ENCODE measurements at regions not wholly inside any gene's neighbourhood (a gene's known extent, or its start where the extent isn't known, plus 50 kb on each side); places are given as distances from the start of the nearest gene placed in this dataset.
A peak's percentile ranks its signal among the peaks of the same experiment; 100 is the strongest.

DNA sequence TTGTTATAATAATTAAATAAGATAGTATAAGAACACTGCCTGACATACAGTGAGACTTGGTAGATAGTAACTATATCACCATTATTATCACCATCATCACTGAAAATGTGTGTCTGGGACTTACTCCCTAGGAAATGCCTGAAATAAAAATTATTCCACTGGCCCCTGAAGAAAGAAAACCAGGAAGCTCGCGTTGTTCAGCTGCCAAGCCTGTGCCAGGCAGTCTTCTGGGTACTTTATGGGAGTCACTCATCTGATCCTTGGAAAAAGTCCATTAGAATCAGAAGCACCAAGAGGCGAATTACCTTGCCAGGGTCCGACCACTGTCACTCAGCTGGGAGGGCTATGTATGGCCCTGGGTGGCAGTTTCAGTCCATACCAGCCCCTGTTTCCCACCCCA is 220.3 kb upstream of the TPM1 start:
- DNase-seq = no peak

DNA sequence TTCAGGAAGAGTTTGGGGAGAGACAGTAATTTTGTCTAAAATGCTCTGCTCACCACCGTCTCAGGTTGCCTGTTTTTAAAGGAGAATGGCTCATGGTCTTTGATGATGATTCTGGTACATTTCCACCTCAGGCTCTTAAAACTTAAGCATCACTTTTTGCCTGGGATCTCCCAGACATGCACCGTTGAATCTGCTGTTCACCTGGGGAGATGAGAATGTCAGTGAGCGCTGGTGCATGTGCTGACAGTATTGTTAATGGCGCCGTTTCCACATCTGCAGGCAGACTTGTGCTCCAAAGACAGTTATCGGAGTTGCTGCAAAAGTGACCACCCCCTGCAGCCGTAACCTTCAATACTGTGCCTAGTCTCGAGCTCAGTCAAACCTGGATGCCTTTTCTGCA is 219.0 kb upstream of the TPM1 start:
- no peak for DNase-seq

DNA sequence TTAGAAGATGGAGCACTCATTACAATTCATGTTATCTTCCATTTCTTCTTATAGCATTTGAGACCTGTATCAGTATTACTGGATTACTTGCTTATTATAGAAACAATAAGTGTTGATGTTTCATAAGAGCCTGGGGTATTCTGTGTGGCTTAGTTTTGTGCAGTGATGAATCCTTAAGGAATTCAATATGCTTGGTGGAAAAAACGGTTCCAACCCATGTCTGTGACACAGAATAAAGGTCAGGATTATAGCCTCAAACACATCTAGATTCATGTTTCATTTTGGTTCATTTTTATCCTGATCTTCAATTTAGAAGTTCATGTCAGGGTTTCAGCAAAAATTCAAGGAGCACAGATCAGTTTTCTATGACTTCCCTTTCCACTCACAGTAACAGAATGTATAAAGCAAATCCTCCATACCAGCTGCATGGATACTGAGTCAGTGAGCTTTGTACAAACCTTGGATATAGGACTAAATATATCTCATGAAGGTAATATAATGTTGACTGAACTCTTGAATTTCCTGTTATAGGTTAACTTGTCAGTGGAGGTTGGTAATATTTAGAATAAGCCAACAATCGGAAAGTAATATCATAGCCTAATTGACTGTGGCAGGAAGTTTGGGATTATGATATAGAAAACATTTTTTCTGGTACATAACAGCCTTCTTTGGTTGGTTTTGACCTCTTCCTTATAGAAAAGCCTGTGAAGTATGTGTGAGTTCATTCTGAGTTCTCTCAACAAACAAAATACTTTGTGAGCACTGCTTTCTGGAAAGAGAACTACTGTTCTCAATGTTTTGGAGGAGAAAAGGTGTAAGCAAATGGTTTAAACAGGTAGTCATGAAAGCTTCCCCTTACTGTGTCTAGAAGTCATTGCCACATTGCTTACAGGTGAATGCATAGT is 218.2 kb upstream of the TPM1 start:
- no peak for DNase-seq

DNA sequence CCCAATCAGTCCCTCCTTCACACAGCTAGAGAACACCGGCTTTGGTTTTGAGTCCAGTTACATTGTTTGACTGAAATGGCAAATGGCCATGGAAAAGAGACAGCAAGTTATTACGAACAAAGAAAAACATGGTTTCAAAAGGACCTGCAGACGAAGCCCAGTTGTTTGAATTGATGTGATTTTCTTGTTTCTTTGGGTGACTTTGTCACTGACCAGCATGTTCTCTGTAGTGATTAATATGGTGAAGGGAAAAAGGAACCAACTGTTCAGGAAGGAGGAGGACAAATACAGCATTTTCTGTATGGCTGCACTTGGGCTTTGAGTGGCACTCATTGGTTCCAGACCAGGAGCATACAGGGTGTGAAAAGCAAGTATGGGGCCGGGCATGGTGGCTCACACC is 217.4 kb upstream of the TPM1 start:
- no peak for DNase-seq

DNA sequence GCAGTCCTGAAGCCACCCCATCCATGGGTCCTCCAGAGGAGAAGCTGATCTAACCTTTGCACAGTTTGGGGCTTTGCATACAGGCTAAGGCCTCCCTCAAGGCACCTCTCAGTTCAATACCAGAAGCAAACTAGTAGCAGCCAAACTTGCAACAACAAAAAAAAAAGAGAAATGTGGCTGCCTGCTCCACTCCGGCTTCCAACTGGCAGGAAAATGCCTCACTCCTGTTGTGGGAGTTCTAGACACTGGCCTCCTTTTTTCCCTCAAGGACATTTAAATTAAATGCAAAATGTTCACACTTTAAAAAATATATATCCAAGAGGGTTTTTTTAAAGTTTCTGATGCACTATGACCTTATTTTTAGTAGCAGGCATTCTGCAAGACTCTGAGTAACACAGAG is 216.0 kb upstream of the TPM1 start:
- no peak for DNase-seq

DNA sequence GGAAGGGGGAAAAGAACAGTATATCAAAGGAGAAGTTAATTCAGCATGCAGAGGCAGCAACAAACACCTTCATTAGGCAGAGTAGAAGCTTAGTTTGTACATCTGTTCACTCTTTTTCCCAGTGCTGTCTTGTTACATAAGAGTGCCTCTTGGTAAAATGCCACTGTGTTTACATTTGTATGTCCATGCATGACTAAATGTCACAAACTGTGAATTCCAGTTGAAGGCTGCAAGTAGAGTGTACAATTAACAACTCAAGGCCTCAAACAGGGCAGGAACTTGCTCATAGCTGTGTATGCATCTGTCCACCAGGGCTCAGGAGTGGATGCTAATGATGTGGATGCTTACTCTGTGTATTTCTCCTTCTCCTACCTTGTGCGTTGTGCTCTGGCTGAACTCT is 214.2 kb upstream of the TPM1 start:
- peak; percentile 53 for DNase-seq

DNA sequence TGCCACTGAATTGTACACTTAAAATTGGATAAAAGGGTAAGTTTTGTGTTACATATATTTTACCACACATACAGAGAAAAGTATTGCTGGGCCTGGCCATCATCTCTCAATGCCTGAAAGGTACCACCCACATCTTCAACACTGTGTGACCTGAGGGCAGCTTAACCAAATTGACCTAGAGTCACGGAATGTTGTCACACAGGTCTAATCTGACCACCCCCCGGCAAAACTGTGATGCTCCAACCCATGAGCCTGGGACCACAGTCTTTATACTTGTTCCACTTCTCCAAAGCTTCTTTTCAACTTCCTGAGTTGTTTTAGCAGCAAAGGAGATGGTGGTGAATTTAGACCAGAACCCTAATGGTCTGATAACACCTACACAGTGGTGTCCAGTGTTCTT is 210.3 kb upstream of the TPM1 start:
- DNase-seq = no peak

DNA sequence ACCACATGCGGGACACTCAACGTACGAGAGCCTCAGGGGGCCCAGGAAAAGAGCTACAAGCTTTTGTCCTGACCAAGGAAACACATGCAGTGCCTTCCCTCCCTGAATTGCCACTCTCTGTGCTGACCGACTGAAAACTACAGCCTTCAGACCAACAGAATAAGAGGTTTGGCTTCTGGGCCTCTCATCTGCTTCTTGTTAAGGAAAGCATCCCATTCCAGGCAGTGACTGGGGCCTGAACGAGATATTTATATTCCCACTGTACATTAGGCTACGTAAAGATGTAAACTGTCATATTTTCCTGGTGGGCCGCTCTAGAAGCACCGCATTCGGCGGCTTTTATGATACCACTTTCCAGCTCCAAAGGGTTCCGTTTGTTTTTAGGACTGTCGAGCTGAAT is 208.9 kb upstream of the TPM1 start:
- DNase-seq = no peak

DNA sequence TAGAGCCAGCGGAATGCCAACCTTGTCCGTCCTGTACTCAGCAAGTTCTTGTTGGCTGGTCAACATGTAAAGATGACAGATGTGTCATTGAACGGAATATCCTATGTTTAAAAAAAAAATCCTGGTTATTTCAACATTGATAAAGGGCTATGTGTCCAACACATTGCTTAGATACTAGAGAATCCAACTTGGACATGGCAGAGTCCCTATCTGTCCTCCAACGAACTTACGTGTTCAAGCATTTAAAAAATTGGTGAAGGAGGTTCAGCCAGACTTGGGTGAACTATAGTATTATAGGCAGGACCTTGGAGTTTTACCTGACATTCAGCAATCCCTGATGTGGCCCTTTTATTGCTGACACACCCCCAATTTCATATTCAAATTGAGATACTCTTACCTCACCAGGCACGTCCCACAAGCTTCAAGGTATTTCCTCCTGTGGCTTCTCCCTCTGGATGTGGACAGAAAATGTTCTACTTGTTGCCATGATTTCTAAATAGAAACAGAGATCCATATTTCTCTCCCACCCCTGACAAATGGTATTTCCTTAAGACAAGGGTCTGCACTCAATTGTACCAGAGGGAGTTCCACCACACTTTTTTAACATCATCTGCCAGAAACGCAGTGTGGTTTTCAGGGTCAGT is 207.7 kb upstream of the TPM1 start:
- DNase-seq = no peak

DNA sequence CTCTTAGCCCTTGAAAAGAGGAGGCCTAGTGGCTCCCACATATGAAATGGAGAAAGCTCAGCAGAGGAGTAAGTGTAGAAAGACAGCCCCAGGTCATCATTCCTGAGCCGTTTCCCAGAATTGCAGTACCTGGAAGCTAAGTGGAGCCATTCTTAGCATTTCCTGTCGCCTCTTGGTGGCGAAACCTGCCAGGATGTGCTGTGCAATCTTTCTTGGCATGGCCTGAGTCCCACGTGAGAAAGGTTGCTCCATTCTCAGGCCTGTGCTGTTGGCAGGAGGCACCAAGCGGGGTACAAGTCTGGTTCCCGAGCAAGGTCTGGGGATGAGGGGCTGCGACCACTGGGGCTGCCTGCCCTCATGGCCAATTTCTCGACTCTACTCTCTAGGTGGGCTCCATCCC is 207.2 kb upstream of the TPM1 start:
- DNase-seq = no peak

DNA sequence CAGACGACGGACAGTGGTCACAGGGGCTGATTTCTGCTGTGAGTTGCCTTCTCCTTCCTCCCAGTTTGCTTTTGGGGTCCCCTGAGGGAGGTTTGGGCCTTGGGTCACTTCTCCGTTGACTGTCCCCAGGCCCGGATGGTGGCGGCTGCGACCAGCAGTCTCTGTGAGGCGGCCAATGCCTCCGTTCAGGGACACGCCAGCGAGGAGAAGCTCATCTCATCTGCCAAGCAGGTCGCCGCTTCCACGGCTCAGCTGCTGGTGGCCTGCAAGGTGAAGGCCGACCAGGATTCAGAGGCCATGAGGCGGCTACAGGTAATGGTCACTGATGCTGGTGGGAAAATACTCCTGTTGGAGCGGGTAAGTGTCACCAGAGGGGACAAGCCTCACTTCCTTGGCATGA is 206.8 kb upstream of the TPM1 start:
- no peak for DNase-seq

DNA sequence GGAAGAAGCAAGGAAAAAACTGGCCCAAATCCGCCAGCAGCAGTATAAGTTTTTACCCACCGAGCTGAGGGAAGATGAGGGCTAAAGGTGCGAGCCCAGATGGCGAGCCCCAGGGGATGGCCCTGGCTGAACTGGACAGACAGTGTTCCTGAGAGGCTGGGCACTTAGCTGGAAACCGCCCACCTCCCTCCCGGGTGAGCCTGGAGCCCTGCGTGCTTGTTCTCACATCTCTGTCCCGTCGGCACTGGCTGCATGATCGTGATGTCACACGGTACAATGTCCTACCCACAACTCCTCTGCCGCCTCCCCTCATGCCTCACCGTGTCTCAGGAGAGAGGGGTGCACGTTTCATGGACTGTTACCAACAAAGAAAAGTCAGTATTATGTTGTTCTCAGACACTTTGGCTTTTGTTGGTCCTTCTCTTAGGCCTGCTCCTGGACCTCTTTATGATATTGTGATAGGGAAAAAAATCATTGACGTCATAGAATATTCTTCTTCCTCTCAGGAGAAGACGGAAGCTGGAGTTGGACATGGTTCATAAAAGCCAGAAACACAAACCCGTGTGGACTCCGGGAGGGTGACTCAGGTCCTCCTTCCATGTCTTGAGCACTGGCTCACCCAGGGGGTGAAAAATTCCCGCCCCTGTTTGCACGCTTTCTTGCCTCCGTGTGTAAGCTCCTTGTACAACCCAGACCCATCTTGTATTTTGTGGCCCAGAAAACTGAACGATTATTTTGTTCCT is 201.8 kb upstream of the TPM1 start:
- no peak for DNase-seq

DNA sequence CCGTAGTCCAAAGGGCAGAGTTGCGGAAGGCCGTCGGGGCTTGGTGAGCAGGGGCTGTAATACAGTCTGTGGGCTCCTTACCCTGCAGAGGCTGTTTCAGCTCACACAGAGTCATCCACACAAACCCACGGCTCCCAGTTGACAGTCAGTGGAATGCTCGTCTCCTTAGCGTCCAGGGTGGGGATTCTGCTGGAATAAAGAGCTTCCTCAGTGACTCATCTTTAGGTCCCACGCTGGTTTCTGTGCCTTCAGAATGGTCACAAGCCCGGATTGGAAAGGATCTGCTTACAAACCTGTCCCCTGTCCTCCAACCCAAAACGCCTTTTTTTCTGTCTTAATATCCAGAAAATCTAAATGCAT is 201.3 kb upstream of the TPM1 start:
- no peak for DNase-seq

DNA sequence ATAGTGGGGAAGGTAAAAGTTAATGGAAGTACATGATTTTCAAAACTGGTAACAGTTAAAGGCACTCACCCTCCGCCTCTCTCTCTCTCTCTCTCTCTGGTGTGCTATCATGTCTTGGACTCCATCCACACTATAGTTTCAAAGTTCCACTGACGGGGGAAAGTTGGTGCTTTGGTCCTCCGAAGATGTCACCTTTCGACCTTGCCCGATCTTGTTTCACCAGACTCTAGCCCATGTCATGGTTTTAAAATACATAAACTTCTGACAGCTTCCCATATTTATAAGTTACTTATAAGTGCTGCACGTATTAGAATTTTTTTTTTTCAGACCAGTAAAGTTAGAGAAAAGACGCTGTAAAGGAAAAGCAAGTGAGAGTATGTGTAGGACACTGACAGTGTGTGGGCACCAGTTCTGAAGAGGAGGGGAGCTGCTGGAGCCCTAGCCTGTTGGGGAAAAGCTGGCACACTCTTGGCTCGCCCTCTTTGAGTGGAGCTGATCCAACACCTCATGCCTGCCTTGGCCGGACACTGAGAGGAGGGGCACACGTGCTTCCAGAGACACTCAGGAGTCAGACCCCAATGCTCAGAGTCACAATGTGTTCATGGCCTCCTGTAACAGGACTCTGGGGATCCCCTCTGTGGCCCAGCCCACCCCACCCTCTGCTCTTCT is 200.5 kb upstream of the TPM1 start:
- DNase-seq = no peak

DNA sequence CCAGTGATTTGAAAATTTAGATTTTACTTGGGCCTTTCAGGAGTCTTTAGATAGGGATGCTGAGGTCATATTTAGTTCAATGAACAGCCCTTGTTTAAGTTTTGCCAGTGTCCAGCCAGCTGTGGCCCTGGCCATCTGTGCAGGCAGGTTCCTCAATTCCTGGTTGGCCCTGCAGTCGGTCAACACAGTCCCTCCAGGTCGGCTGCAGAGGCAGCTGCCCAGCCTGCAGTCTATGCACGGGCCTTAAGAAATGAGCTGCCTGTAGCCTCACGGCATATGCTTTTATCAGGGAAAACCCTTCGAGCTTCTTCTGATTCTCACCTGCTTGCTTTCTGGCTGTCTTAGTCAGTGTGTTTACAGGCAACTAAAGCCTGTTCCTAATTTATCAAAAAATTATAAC is 199.2 kb upstream of the TPM1 start:
- no peak for DNase-seq

DNA sequence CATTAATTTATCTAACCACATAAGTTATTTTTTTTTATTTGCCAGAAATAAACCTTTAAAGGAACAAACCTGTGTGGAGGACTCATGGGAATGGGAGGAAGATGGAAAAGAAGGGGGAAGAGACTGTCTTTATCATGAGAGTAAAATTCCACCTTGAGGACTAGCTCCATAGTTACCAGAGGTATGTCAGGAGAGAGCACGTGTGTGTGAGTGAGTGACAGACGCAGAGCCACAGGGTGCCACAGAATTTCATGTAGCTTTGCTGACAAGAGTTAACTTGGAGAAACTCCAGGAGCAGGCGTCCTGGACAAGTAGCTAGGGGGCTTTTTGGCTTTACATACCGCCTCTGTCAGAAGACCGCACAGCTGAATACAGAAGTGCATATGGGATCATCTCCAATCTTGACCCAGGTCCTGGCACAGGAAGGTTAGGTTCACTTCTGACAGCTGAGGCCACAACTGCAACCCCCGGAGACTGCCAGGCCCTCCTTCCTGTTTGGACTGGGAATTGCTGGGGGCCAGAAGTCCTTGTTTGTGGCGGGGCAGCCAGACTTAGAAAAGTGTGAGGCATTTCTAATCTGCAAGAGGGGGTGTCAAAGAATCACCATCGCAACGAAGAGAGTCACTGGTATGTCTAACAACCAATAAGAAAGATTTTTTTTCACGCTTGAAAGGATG is 197.8 kb upstream of the TPM1 start:
- DNase-seq = no peak

DNA sequence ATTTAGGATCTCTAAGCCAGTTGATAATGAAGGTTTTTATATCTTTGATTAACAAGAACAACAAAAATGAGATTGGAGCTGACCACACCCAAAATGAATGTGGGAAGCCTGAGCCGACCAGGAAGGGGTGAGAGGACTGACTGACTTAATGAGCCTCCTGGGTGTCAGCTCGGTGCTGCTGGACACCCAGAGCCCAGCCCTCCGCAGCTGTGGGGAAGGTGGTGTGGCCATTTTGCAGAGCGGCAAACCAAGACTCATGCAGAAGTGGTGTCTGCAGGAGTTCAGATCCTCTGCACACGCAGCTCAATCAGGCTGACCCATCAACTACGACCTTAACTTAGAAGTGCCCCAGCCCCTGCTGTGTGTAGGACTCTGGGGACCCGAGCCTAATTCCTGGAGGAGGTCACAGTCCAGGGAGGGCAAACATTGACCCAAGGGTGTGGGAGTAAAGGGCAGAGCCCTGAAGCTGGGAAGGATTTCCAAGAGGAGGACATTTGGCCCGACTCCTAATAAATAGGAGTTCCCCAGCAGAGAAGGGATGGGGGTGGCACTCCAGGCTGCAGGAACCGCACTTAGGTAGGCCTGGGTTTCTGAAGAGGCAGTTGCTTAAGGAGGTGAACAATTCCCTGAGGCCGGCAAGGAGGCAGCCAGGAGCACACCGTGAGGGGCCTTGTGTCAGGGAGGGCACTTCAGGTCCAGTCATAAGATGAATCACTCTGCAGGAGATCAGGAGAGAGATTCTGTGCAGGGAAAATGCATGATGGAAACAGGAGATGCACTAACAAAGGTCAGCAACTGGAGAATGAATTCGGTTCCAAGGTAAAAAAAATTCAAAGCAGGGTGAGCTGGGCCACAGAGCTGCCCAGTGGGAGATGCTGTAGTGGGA is 197.1 kb upstream of the TPM1 start:
- no peak for DNase-seq

DNA sequence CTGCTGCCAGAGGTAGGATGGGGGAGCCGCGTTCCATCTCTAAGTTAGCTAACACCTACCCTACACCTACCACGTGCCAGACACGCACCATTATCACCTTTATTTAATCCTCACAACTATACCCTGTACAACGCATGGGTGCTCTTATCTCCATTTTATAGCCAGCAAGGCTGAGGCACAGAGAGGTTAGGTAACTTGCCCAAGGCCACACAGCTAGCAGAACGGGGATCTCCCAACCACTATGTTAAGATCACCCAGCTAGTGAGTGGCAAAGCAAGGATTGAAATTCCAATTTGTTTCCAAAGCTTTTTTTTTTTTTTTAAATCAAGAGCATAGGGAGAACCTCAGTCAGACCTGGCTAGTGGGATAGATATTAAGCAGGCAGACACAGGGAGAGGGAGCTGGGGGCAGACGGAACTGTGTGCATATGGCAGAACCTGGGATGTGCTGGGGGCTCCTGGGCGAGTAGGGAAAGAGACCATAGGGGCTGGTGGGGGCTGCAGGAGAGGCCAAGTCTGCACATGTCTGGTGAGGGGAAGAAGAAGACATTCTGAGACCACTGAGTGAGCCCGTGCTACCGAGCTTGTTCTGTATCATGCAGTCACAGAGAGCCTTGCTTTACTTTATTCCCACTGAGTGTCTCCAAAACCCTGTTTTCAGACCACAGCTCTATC is 196.3 kb upstream of the TPM1 start:
- DNase-seq = no peak

DNA sequence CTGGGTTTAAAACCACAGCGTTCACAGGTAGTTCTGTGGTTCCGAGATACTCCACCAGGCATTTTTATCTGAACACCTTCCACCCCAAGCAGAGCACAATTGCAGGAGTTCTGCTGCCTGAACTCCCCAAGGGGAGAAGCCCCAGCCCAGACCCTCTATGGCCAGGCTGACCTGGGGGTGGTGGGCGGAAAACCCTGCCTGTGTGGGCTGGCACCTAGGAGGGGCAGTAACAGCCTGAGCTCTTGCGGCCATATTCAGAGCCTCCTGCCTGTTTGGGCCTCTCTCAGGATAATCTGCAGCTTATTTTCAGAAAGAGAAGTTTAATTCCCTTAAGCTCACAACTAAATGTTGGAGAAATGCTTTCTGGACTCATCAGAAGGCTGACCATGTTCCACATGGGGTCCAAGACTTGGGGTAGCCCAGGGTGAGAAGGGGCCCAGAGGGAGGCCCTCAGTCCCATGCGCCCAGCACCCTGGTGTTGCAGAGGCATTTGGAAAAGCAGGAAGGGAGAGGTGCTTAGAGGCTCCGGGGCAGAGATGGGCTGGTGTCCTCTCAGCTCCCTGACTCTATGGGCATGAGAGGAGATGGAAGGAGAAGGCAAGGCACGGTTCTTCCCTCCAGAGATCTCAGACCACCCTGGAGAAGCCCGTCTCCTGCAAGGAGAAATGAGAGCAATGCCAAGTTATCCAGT is 195.6 kb upstream of the TPM1 start:
- no peak for DNase-seq

DNA sequence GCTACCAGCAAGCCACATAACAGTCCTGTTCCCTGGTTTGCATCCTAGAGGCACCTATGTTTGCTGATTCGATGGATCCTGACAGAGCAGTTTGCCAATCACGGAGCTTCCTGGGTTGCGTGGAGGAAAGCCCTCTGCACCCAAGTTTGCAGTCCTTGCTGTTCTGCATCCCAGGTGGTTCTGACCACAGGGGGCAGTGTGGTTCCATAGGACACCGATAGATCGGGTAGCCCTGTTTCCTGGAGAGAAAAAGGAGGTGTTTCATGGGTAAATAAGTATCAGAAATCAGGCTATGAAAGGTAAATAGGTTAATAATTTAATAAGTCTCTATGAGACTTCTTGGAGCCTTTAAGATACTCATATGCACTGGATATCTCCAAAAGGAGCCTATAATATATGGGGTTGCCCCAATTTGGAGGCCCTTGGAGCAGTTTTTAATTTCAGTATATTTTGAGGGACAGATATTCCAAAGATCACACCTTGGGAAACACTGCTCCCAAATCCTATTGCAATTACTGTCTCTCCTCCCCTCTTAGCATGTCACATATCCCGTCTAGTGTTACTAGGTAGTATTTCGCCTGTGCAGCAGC is 194.6 kb upstream of the TPM1 start:
- DNase-seq = peak; percentile 12
